KMS-11 (cell line): ENCODE measurements at regions not wholly inside any gene's neighbourhood (a gene's known extent, or its start where the extent isn't known, plus 50 kb on each side); places are given as distances from the start of the nearest gene placed in this dataset.

ENCODE experiments used
- H2AFZ ChIP-seq: fragments of 200-600 bp; sonication (generic); 2 replicates; pipeline ENCODE4 v1.6.1; 2016; ENCODE audit warnings: antibody characterized with exemption, mixed run types, low read depth
- H3K27ac ChIP-seq: fragments of 200-600 bp; sonication (generic); 2 replicates; pipeline ENCODE4 v1.6.1; 2016; ENCODE audit warnings: mild to moderate bottlenecking, mixed run types
- H3K27me3 ChIP-seq: fragments of 200-600 bp; sonication (generic); 2 replicates; pipeline ENCODE4 v1.6.1; 2017; ENCODE audit warnings: mild to moderate bottlenecking, low read depth, mixed run types, moderate library complexity; ENCODE audit not compliant: insufficient read depth
- H3K36me3 ChIP-seq: fragments of 200-600 bp; sonication (generic); 2 replicates; pipeline ENCODE4 v1.6.1; 2017; ENCODE audit warnings: mild to moderate bottlenecking, mixed run types; ENCODE audit not compliant: insufficient read depth
- H3K4me1 ChIP-seq: fragments of 200-600 bp; sonication (generic); 2 replicates; pipeline ENCODE4 v1.6.1; 2016; ENCODE audit warnings: mild to moderate bottlenecking, low read depth, mixed run types; ENCODE audit not compliant: poor library complexity, severe bottlenecking
- H3K4me2 ChIP-seq: fragments of 200-600 bp; sonication (generic); 2 replicates; pipeline ENCODE4 v1.7.0; 2016; ENCODE audit warnings: mild to moderate bottlenecking, mixed run types
- H3K4me3 ChIP-seq: fragments of 200-600 bp; sonication (generic); IDR thresholded peaks from 2 replicates; pipeline ENCODE4 v1.6.1; 2017; ENCODE audit warnings: low read depth, low read length, mixed read lengths; ENCODE audit not compliant: insufficient read depth
- H3K79me2 ChIP-seq: fragments of 200-600 bp; sonication (generic); 2 replicates; pipeline ENCODE4 v1.6.1; 2016; ENCODE audit warnings: low read depth, mixed run types; ENCODE audit not compliant: insufficient read depth
- H3K9ac ChIP-seq: fragments of 200-600 bp; sonication (generic); 2 replicates; pipeline ENCODE4 v1.6.1; 2016; ENCODE audit warnings: mild to moderate bottlenecking, mixed run types
- H4K20me1 ChIP-seq: fragments of 200-600 bp; sonication (generic); 2 replicates; pipeline ENCODE4 v1.6.1; 2016; ENCODE audit warnings: mild to moderate bottlenecking, mixed run types; ENCODE audit not compliant: insufficient read depth
- CTCF ChIP-seq: fragments of 200-600 bp; sonication (generic); conservative IDR thresholded peaks from 2 replicates; pipeline ENCODE4 v1.6.1; 2017; ENCODE audit warnings: low read depth, mild to moderate bottlenecking, antibody characterized with exemption, low read length, moderate library complexity, mixed read lengths

DNA sequence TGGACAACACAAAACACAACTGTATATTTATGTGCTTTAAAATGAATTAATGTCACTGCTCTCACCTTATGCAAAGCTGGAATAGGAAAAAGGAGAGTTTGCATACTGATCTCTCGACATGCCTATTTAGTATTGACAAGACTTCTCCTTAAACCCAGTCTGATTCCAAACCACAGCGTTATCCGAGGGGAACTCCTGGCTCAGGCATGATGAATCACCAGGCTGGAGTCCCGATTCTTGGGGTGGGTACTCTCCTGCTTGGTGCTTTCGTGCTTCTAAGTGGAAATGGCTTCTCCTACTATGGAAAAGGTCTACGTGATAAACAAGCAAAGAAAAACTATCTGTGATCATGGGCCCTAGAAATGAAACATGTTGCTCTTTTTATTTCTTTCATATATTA is 88.9 kb upstream of the SLC35G4 start:
- H3K9ac ChIP-seq, result no peak overlapping the region
- H3K4me3 ChIP-seq, result no peak overlapping the region
- no peaks in the 10 kb centered on the region for H3K27me3 ChIP-seq
- no peak overlapping the region for H3K4me2 ChIP-seq
- peaks cover 10% of the 10 kb centered on the region for H3K4me1 ChIP-seq
- no peaks in the 10 kb centered on the region for H3K79me2 ChIP-seq
- TF ChIP-seq CTCF, result no peak
- H3K27ac ChIP-seq, result no peak overlapping the region
- no peaks in the 10 kb centered on the region for H4K20me1 ChIP-seq
- no peak overlapping the region for H2AFZ ChIP-seq
- H3K36me3 ChIP-seq, result no peaks in the 10 kb centered on the region

DNA sequence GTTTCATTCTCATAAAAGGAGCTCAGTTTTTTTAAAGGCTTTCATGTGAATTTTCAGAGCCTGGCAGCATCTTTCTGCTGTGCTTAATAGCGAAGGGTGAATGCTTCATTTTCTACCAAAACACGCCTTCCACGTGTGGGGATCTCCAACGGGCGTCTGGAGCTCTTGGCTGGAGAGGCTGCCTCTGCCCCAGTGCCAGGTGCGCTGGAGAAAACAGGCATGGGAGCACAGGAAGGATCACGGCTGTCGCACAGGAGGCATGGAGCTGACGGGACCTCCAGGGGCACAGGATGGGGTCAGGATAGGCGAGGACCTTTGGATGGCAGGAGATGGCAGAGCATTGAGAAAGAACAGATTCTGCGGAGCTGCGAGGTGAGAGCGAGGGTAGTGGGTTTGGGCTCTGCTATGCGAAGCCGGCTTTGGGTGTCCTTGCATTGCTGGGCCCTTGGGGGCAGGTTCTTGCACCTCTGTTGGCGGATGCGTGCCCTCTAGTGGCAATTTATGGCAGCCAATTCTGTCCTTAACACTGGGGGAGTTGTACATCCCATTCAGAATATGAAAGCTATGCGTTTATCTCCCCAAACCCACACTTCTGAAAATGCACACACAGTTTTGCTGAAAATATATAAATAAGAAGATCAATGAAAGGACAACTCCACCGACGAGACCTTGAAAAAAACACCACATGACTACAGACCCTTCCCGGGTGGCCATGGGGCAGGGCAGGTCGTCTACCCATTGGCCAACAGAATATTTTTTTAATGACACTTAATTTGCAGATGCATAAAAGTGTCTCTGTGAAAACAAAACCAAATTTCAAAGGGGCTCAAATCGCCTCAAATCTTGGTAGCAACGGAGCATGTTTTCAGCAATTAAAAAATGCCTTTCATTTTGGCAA is 90.4 kb upstream of the SLC35G4 start:
- Histone ChIP-seq H3K4me2 (no peak overlapping the region), H3K9ac (no peak overlapping the region), H3K79me2 (no peaks in the 10 kb centered on the region), H3K4me3 (no peak overlapping the region), H3K36me3 (no peaks in the 10 kb centered on the region), H4K20me1 (no peaks in the 10 kb centered on the region), H2AFZ (no peak overlapping the region), H3K27me3 (no peaks in the 10 kb centered on the region), H3K27ac (no peak overlapping the region), H3K4me1 (peaks cover 17% of the 10 kb centered on the region)
- peak; percentile 84 for TF ChIP-seq CTCF

GRCh38 chr18:11517704-11518103 is 91.7 kb upstream of the SLC35G4 start:
- H3K4me3 ChIP-seq, result no peak overlapping the region
- H4K20me1 ChIP-seq, result no peaks in the 10 kb centered on the region
- no peaks in the 10 kb centered on the region for H3K36me3 ChIP-seq
- no peak overlapping the region for H3K9ac ChIP-seq
- H3K27me3 ChIP-seq, result no peaks in the 10 kb centered on the region
- H3K27ac ChIP-seq, result no peak overlapping the region
- no peaks in the 10 kb centered on the region for H3K79me2 ChIP-seq
- H2AFZ ChIP-seq, result no peak overlapping the region
- no peak overlapping the region for H3K4me2 ChIP-seq
- TF ChIP-seq CTCF, result no peak
- peaks cover 30% of the 10 kb centered on the region for H3K4me1 ChIP-seq

DNA sequence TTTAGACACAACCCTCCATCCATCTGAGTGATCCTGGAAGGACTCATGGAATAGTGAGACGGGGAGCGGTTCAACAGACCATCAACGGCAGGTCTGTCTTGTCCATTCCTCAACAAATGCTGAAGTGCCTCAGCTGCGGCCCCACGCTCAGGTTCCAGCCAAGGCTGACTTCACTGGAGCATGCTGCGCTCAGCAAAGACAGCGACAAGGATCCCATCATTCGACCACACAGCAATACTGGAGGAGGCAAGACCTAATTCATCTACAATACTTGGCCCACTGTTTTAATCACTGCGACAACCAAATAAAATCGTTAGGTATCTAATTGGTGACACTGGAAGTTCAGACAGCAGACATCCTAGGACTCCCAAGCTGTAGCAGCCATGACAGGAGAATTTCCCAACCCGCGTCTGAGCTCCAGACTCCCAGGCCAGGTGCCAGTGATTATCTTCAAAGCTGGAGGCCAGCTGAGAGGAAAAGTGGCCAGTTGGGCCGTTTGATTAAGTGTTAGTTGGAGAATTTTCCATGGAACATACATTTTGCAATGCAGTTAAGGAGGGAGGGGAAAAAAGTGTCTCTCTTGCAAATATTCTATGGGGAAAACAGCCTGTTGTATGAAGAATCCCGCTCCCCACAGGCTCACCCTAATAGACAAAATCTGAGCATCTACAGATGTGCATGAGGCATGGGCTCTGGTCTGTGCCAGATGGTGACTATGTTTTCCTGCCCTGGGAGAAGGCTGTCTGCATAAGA is 92.5 kb upstream of the SLC35G4 start:
- H3K4me1 ChIP-seq, result peaks cover 37% of the 10 kb centered on the region
- no peaks in the 10 kb centered on the region for H3K79me2 ChIP-seq
- no peak overlapping the region for H3K9ac ChIP-seq
- no peaks in the 10 kb centered on the region for H3K36me3 ChIP-seq
- H4K20me1 ChIP-seq, result no peaks in the 10 kb centered on the region
- no peak overlapping the region for H3K27ac ChIP-seq
- no peak for TF ChIP-seq CTCF
- no peaks in the 10 kb centered on the region for H3K27me3 ChIP-seq
- H2AFZ ChIP-seq, result no peak overlapping the region
- no peak overlapping the region for H3K4me2 ChIP-seq
- H3K4me3 ChIP-seq, result no peak overlapping the region
